ENCODE measurements at regions not wholly inside any gene's neighbourhood (a gene's known extent, or its start where the extent isn't known, plus 50 kb on each side); places are given as distances from the start of the nearest gene placed in this dataset.

GRCh38 chr1:238474263-238474662, 583.5 kb upstream of the ZP4 start:
- Histone ChIP-seq H3K4me3 (no peak overlapping the region), H3K9me3 (ENCODE audit: insufficient read depth, low read depth) (no peaks in the 10 kb centered on the region), H2AFZ (no peak overlapping the region), H3F3A (ENCODE audit: insufficient read depth, low read depth) (no peaks in the 10 kb centered on the region), H3K79me2 (ENCODE audit: low read depth) (no peaks in the 10 kb centered on the region), H3K27ac (no peak overlapping the region), H3K9me2 (ENCODE audit: insufficient read depth) (no peaks in the 10 kb centered on the region), H4K20me1 (ENCODE audit: insufficient read depth) (no peaks in the 10 kb centered on the region), H3K36me3 (ENCODE audit: low read depth) (no peaks in the 10 kb centered on the region), H3K4me1 (replicated peaks; ENCODE audit: insufficient read depth) (no peaks in the 10 kb centered on the region), H3K27me3 (ENCODE audit: insufficient read depth, low read depth) (no peaks in the 10 kb centered on the region), H3K4me2 (no peak overlapping the region)
- intact Hi-C loops (cut with micrococcal nuclease; ENCODE audit: unreplicated experiment) = no loop called here
- DNase-seq = no peak
- ChIA-PET CTCF (no interaction called here), POLR2A (ENCODE audit: unreplicated experiment) (no interaction called here)
- TF ChIP-seq CTCF (conservative IDR thresholded peaks at IDR 0.05) = no peak
- TF ChIP-seq EZH2 (IDR thresholded peaks at IDR 0.05; ENCODE audit: low read depth) = no peak
- BruUV-seq (replicated peaks) = no TSS peak

DNA sequence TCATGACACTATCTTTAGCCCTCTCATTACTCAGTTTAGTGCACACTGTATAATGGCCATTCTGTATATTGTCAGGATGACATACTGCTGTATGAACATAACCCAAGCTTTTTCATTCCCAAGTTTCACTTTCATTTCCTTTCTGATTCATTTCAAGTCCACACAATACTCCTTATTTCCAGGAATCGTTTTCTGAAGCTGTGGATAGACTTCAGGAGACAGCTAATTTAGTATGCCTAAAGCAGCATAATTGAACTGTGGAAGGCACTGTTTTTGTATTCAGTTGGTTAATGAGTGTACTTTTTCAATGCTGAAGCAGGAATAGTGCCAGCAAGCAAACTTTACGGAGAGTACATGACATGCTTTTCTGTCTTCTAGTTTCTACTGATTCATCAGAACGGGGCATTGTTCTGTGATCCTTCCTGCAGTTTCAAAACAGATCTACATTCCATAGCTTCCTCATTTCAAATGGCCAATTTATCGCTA, 578.5 kb upstream of the ZP4 start:
- no peaks in the 10 kb centered on the region for H3K36me3 ChIP-seq (ENCODE audit: low read depth)
- peak overlapping the region; percentile 48 for H3K4me2 ChIP-seq
- ChIA-PET CTCF (no interaction called here), POLR2A (ENCODE audit: unreplicated experiment) (no interaction called here)
- no peak for TF ChIP-seq CTCF (conservative IDR thresholded peaks at IDR 0.05)
- TF ChIP-seq EZH2 (IDR thresholded peaks at IDR 0.05; ENCODE audit: low read depth) = no peak
- H3K4me3 ChIP-seq = no peak overlapping the region
- no peak for DNase-seq
- H3K4me1 ChIP-seq (replicated peaks; ENCODE audit: insufficient read depth) = no peaks in the 10 kb centered on the region
- no peaks in the 10 kb centered on the region for H3K79me2 ChIP-seq (ENCODE audit: low read depth)
- H2AFZ ChIP-seq = no peak overlapping the region
- no peaks in the 10 kb centered on the region for H4K20me1 ChIP-seq (ENCODE audit: insufficient read depth)
- H3K9me3 ChIP-seq (ENCODE audit: insufficient read depth, low read depth) = no peaks in the 10 kb centered on the region
- no peaks in the 10 kb centered on the region for H3K9me2 ChIP-seq (ENCODE audit: insufficient read depth)
- no peaks in the 10 kb centered on the region for H3K27me3 ChIP-seq (ENCODE audit: insufficient read depth, low read depth)
- no peak overlapping the region for H3K27ac ChIP-seq
- intact Hi-C loops (cut with micrococcal nuclease; ENCODE audit: unreplicated experiment) = no loop called here
- no TSS peak for BruUV-seq (replicated peaks)
- H3F3A ChIP-seq (ENCODE audit: insufficient read depth, low read depth) = no peaks in the 10 kb centered on the region

DNA sequence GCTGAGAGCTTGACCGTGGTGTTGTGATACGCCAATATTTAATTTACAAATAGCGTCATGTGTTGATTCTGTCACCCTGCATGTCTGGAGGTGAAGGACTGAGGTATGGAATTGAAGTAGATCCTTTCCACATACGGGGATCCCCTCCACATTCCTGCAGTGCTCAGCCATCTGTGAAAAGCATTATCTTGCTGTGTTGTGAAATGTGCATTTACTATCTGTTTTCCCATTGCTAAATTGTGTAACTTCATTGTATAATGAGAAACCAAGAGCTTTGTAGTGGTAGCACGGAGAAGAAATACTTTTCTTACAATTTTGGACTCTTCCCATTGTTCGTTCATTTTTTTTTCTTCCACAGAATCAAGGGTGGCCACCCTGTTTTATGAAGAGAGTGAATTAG, 577.3 kb upstream of the ZP4 start:
- CTCF ChIA-PET = no interaction called here
- intact Hi-C loops (cut with micrococcal nuclease; ENCODE audit: unreplicated experiment) = no loop called here
- no peaks in the 10 kb centered on the region for H3K9me3 ChIP-seq (ENCODE audit: insufficient read depth, low read depth)
- H3K9me2 ChIP-seq (ENCODE audit: insufficient read depth) = no peaks in the 10 kb centered on the region
- H3K4me1 ChIP-seq (replicated peaks; ENCODE audit: insufficient read depth) = no peaks in the 10 kb centered on the region
- H3K27me3 ChIP-seq (ENCODE audit: insufficient read depth, low read depth) = no peaks in the 10 kb centered on the region
- H4K20me1 ChIP-seq (ENCODE audit: insufficient read depth) = no peaks in the 10 kb centered on the region
- H3K4me3 ChIP-seq = no peak overlapping the region
- TF ChIP-seq CTCF (conservative IDR thresholded peaks at IDR 0.05) (no peak), EZH2 (IDR thresholded peaks at IDR 0.05; ENCODE audit: low read depth) (no peak)
- H3K36me3 ChIP-seq (ENCODE audit: low read depth) = no peaks in the 10 kb centered on the region
- H3K4me2 ChIP-seq = no peak overlapping the region
- no peaks in the 10 kb centered on the region for H3K79me2 ChIP-seq (ENCODE audit: low read depth)
- no peak overlapping the region for H3K27ac ChIP-seq
- BruUV-seq (replicated peaks) = no TSS peak
- POLR2A ChIA-PET (ENCODE audit: unreplicated experiment) = no interaction called here
- DNase-seq = no peak
- H3F3A ChIP-seq (ENCODE audit: insufficient read depth, low read depth) = no peaks in the 10 kb centered on the region
- H2AFZ ChIP-seq = no peak overlapping the region
